Activated CD8-positive, alpha-beta memory T cell treated with anti-CD3 and anti-CD28 coated beads for 1 hour (primary cell): ENCODE measurements at regions not wholly inside any gene's neighbourhood (a gene's known extent, or its start where the extent isn't known, plus 50 kb on each side); places are given as distances from the start of the nearest gene placed in this dataset.

Experiments
- DNase-seq, 2 donors: peaks; one replicate each; pipeline ENCODE4 v3.0.0-alpha.2; 2020; ENCODE audit warnings: low read depth in 1 of 2; ENCODE audit errors: extremely low read depth in 1 of 2

GRCh38 chr18:38481576-38481975 lies 916.0 kb upstream of the CELF4 start:
- DNase-seq: no peak

GRCh38 chr18:38475686-38476085 lies 910.1 kb upstream of the CELF4 start:
- no peak for DNase-seq

- DNase-seq: no peak
Measured at GRCh38 chr18:38473535-38473934, 907.9 kb upstream of the CELF4 start.

- DNase-seq: no peak
Measured at GRCh38 chr18:38470421-38470820, 904.8 kb upstream of the CELF4 start.

GRCh38 chr18:38466426-38466825 lies 900.8 kb upstream of the CELF4 start:
- DNase-seq: no peak

- DNase-seq: no peak
Measured at GRCh38 chr18:38464024-38464423, 898.4 kb upstream of the CELF4 start.

- no peak for DNase-seq
Measured at GRCh38 chr18:38460657-38461056, 895.1 kb upstream of the CELF4 start.

- no peak for DNase-seq
Measured at GRCh38 chr18:38459131-38459994, 893.8 kb upstream of the CELF4 start.

- DNase-seq: no peak
Measured at GRCh38 chr18:38458698-38459097, 893.1 kb upstream of the CELF4 start.

GRCh38 chr18:38456253-38456652 lies 890.7 kb upstream of the CELF4 start:
- DNase-seq: no peak

GRCh38 chr18:38454764-38455469 lies 889.3 kb upstream of the CELF4 start:
- DNase-seq: no peak

- no peak for DNase-seq
Measured at GRCh38 chr18:38453880-38454279, 888.3 kb upstream of the CELF4 start.

- no peak for DNase-seq
Measured at GRCh38 chr18:38450876-38451275, 885.3 kb upstream of the CELF4 start.

GRCh38 chr18:38445804-38446145 lies 880.2 kb upstream of the CELF4 start:
- DNase-seq: no peak

- DNase-seq: no peak
Measured at GRCh38 chr18:38444971-38445803, 879.6 kb upstream of the CELF4 start.

- no peak for DNase-seq
Measured at GRCh38 chr18:38427736-38428135, 862.1 kb upstream of the CELF4 start.

GRCh38 chr18:38427234-38427633 lies 861.6 kb upstream of the CELF4 start:
- no peak for DNase-seq

GRCh38 chr18:38421872-38422615 lies 856.4 kb upstream of the CELF4 start:
- DNase-seq: no peak

- DNase-seq: no peak
Measured at GRCh38 chr18:38421021-38421420, 855.4 kb upstream of the CELF4 start.

- DNase-seq: no peak
Measured at GRCh38 chr18:38420611-38421010, 855.0 kb upstream of the CELF4 start.

GRCh38 chr18:38415811-38416210 lies 850.2 kb upstream of the CELF4 start:
- DNase-seq: no peak
